ENCODE measurements at regions not wholly inside any gene's neighbourhood (a gene's known extent, or its start where the extent isn't known, plus 50 kb on each side); places are given as distances from the start of the nearest gene placed in this dataset.
"Not testable (repeated sequence)": the region's sequence is repeated elsewhere in the genome, so short reads cannot be mapped to it uniquely, and the experiment has no call there.

- no peak for FAIRE-seq
These were observed 87.7 kb downstream of the DCK start for GRCh38 chr4:71081192-71081591.

GRCh38 chr4:71093745-71094144 is 100.3 kb downstream of the DCK start:
- no peak for FAIRE-seq

- FAIRE-seq = no peak
These were observed 100.8 kb downstream of the DCK start for GRCh38 chr4:71094201-71094600.

- no peak for FAIRE-seq
These were observed 101.7 kb downstream of the DCK start for GRCh38 chr4:71095141-71095540.

- FAIRE-seq = no peak
These were observed 102.1 kb downstream of the DCK start for GRCh38 chr4:71095545-71095944.

GRCh38 chr4:71107726-71108125 is 114.3 kb downstream of the DCK start:
- no peak for FAIRE-seq

DNA sequence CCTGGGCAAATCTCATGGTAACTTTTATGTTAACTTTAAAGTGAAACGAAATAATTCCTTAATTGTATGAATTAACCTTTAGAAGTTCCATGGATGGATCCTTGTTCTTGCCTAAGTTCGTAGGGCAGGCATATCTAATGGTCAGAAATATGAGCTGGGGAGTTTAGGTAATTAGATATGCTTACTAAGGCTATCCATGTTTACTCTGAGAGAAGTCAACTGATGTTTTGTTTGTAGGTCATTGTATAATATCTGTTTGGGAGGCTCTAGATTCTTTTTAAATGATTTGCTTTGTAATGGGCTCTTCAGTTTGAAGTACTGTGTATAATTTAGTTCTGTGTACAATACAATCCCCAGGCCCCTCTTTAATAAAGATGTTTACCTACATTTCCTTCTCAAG is 117.0 kb downstream of the DCK start:
- no peak for FAIRE-seq

GRCh38 chr4:71111133-71111532 is 117.7 kb downstream of the DCK start:
- not testable (repeated sequence) for FAIRE-seq

DNA sequence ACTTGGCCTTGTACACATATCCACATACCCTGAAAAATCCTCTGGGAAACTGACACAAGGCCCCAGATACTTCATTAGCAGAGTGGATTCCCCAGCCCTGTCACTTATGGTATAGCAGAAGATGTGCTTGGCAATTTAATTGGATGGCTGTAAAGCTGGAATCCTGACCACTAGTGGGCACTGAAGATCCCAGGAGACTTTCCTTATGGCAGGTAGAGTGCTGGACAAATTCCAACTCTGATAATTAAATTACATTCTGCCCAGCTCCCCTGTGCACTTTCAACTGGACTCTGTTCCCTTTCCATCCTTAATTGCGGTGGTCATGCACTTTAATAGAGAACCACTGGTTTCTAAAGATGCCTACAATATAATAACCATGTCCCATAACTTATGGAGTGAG is 119.8 kb downstream of the DCK start:
- FAIRE-seq = no peak

GRCh38 chr4:71120831-71121524 is 127.5 kb downstream of the DCK start:
- FAIRE-seq = no peak

GRCh38 chr4:71123951-71124350 is 130.5 kb downstream of the DCK start:
- no peak for FAIRE-seq

GRCh38 chr4:71125137-71125536 is 131.7 kb downstream of the DCK start:
- FAIRE-seq = no peak

DNA sequence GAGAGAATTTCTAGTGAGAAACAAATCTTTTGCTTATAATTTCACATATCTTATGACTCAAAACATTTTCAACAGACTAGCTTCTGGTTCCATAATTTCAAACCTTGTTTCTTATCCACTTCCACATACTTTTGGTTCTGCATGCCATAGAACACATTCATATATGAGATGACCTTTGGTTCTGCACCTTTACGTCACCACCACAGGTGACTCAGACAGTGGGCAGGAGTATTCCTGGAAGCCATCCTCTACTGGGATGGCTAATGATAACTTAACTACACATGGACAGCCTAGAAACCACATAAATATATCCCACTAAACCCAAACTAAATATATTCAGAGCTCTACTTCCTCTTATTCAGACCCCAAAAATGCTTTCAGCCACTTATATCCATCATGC is 133.3 kb downstream of the DCK start:
- FAIRE-seq = no peak

DNA sequence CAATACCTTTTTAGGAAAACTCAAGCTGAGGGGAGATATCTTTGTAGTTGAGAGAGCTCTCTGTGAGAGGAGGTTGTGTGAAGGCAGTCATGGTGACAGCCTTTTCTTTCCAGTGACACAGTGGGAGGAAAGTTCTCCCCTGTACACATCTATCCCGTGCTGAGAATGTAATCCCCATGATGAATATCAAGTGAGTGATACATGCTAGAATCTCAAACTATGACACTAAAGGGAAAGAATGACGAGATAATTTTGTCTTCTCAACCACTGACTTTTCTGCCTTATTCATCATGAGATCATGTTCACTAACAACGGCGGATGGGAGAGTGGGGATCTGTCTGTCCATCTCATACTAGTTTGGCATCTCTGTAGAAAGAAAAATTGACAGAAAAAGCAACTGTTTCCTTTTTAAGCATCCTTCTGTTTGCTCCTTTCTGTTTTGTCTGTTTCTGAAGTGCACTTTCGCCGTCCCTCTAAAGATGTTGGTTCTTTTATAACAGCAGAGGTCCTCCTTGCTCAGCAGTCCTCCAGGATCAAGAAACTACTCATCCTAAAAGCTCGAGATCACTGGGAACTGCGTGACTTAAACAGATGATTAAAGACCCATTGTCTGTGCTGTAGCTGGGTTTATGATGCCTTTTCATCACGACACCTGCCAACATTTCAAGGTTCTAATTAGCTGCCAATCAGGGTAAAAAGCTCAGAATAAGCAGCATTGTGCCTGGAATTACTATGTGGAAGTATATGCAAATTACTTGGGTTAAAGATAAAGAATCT is 137.6 kb downstream of the DCK start:
- FAIRE-seq = no peak

GRCh38 chr4:71132486-71132885 is 139.0 kb downstream of the DCK start:
- no peak for FAIRE-seq

- FAIRE-seq = no peak
These were observed 140.0 kb downstream of the DCK start for GRCh38 chr4:71133491-71133890.

GRCh38 chr4:71136071-71136470 is 142.6 kb downstream of the DCK start:
- no peak for FAIRE-seq

- no peak for FAIRE-seq
These were observed 144.7 kb downstream of the DCK start for GRCh38 chr4:71138007-71138615.

GRCh38 chr4:71140563-71140962 is 147.1 kb downstream of the DCK start:
- no peak for FAIRE-seq

DNA sequence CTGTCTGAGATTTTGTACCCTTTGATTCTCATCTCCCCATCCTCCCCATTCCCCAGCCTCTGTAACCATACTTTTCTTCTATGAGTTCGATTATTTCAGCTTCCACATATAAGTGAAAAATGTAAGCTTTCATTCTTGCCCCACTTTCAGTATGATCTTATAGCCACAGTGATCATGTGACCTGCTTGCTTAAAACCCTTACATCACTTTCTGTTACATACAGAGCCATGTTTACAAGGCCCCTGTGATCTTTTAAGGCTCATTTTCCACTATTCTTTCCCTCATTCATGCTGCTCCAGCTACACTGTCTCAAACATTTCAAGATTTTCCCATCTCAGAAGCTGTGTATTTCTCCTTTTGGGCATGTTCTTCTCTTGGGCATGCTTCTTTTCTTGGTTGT is 147.7 kb downstream of the DCK start:
- FAIRE-seq = no peak

- FAIRE-seq = no peak
These were observed 153.8 kb downstream of the DCK start for GRCh38 chr4:71147261-71147660.

DNA sequence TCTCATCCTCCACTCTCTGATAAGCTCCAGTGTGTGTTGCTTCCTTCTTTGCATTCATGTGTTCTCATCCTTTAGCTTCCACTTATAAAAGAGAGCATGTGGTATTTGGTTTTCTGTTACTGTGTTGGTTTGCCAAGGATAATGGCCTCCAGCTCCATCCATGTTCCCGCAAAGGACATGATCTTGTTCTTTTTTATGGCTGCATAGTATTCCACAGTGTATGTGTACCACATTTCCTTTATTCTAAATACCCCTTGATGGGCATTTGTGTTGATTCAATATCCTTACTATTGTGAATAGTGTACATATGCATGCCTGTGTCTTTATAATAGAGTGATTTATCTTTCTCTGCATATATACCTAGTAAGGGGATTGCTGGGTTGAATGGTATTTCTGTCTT is 155.1 kb downstream of the DCK start:
- no peak for FAIRE-seq

GRCh38 chr4:71151054-71151453 is 157.6 kb downstream of the DCK start:
- no peak for FAIRE-seq

DNA sequence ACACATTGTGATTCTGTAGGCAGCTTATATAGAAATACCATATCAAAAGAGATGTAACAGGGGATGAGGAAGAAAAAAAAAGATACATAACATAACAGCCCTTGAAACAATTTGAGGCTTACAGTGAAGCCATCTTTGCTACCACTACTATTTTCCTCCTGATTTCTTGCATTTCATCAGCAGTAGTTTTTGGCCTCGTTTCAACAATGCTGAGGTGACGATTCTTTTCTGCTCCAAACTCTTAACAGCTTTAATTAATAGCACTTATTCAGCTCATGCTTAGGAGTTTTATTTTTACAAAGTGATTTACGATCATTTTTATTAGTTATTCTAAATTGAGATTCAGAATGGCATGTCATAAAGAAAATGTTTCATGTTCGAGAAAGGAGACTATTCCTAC is 163.2 kb downstream of the DCK start:
- no peak for FAIRE-seq

All from endometrium (tissue), 2 donors.